Hepatocyte (in vitro differentiated cells): ENCODE measurements at regions not wholly inside any gene's neighbourhood (a gene's known extent, or its start where the extent isn't known, plus 50 kb on each side); places are given as distances from the start of the nearest gene placed in this dataset.

Experiments
- CTCF ChIP-seq: fragments of 200-600 bp; sonication (generic); IDR thresholded peaks from 2 replicates; pipeline ENCODE4 v1.5.1; 2016; ENCODE audit warnings: antibody characterized with exemption, mild to moderate bottlenecking; ENCODE audit not compliant: poor library complexity
- EZH2 ChIP-seq: fragments of 200-600 bp; sonication (generic); IDR thresholded peaks from 2 replicates; pipeline ENCODE4 v1.6.1; 2016; ENCODE audit warnings: antibody characterized with exemption, mild to moderate bottlenecking, borderline replicate concordance
- EZH2phosphoT487 ChIP-seq: fragments of 200-600 bp; sonication (generic); IDR thresholded peaks from one replicate; pipeline ENCODE4 v1.6.1; 2018; ENCODE audit warnings: antibody characterized with exemption, mild to moderate bottlenecking, low read depth, moderate library complexity; ENCODE audit not compliant: unreplicated experiment, severe bottlenecking

- TF ChIP-seq CTCF (peak; percentile 43), EZH2 (no peak), EZH2phosphoT487 (no peak)
Measured at GRCh38 chr4:19309378-19309777, 942.3 kb upstream of the SLIT2 start.
